ENCODE measurements at regions not wholly inside any gene's neighbourhood (a gene's known extent, or its start where the extent isn't known, plus 50 kb on each side); places are given as distances from the start of the nearest gene placed in this dataset.

DNA sequence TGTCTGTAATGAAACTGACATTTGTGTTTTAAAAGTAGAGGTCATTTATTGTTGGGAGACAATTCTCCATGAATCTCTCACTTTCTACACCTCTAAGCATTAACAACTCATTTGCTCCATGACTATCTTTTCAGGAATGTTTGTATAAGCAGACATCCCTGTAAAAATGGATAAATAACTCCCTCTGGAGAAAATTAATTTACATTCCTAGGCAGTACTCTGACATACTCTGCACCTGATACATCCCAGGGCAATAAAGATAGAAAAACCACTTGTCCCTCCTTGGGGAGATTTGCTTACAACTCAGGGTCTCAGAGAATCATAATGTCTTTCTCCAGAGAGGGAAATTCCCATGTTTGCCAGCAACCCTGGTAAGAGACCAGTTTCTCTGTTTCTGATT is 1037.7 kb upstream of the SLC39A10 start:
- TF ChIP-seq ZNF521 (tag by site-specific recombination; IDR thresholded peaks at IDR 0.05) (no peak), ZNF133 (tag by site-specific recombination; IDR thresholded peaks at IDR 0.05) (no peak), ZXDB (tag by site-specific recombination; IDR thresholded peaks at IDR 0.05) (no peak), ZNF530 (tag by site-specific recombination; IDR thresholded peaks at IDR 0.05; ENCODE audit: low read depth) (no peak), ZNF76 (tag by site-specific recombination; IDR thresholded peaks at IDR 0.05; ENCODE audit: borderline replicate concordance, low read depth) (no peak), MYNN (tag by site-specific recombination; IDR thresholded peaks at IDR 0.05; ENCODE audit: borderline replicate concordance) (no peak), YY1 (tag by site-specific recombination; IDR thresholded peaks at IDR 0.05) (no peak)
- TF ChIP-seq, protein P1, sequence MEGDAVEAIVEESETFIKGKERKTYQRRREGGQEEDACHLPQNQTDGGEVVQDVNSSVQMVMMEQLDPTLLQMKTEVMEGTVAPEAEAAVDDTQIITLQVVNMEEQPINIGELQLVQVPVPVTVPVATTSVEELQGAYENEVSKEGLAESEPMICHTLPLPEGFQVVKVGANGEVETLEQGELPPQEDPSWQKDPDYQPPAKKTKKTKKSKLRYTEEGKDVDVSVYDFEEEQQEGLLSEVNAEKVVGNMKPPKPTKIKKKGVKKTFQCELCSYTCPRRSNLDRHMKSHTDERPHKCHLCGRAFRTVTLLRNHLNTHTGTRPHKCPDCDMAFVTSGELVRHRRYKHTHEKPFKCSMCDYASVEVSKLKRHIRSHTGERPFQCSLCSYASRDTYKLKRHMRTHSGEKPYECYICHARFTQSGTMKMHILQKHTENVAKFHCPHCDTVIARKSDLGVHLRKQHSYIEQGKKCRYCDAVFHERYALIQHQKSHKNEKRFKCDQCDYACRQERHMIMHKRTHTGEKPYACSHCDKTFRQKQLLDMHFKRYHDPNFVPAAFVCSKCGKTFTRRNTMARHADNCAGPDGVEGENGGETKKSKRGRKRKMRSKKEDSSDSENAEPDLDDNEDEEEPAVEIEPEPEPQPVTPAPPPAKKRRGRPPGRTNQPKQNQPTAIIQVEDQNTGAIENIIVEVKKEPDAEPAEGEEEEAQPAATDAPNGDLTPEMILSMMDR (tag by site-specific recombination; IDR thresholded peaks at IDR 0.05): no peak
- TF ChIP-seq, protein P2, sequence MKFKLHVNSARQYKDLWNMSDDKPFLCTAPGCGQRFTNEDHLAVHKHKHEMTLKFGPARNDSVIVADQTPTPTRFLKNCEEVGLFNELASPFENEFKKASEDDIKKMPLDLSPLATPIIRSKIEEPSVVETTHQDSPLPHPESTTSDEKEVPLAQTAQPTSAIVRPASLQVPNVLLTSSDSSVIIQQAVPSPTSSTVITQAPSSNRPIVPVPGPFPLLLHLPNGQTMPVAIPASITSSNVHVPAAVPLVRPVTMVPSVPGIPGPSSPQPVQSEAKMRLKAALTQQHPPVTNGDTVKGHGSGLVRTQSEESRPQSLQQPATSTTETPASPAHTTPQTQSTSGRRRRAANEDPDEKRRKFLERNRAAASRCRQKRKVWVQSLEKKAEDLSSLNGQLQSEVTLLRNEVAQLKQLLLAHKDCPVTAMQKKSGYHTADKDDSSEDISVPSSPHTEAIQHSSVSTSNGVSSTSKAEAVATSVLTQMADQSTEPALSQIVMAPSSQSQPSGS (tag by site-specific recombination; IDR thresholded peaks at IDR 0.05; ENCODE audit: low read depth): no peak
- TF ChIP-seq, protein P3, sequence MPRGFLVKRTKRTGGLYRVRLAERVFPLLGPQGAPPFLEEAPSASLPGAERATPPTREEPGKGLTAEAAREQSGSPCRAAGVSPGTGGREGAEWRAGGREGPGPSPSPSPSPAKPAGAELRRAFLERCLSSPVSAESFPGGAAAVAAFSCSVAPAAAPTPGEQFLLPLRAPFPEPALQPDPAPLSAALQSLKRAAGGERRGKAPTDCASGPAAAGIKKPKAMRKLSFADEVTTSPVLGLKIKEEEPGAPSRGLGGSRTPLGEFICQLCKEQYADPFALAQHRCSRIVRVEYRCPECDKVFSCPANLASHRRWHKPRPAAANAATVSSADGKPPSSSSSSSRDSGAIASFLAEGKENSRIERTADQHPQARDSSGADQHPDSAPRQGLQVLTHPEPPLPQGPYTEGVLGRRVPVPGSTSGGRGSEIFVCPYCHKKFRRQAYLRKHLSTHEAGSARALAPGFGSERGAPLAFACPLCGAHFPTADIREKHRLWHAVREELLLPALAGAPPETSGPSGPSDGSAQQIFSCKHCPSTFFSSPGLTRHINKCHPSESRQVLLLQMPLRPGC (tag by site-specific recombination; IDR thresholded peaks at IDR 0.05): no peak
